Heart right ventricle (tissue), 16 donors: ENCODE measurements at regions not wholly inside any gene's neighbourhood (a gene's known extent, or its start where the extent isn't known, plus 50 kb on each side); places are given as distances from the start of the nearest gene placed in this dataset.
"Not testable (repeated sequence)": the region's sequence is repeated elsewhere in the genome, so short reads cannot be mapped to it uniquely, and the experiment has no call there.

Source experiments
- ATAC-seq, 8 donors: fragments of 200-7000 bp; cut with Tn5 transposase; one replicate each; pipeline ENCODE4 v1.9.1; 2020; ENCODE audit warnings: mild to moderate bottlenecking in 8 of 8, moderate library complexity in 8 of 8, moderate number of reproducible peaks in 1 of 8
- DNase-seq, 2 donors: peaks; one replicate each; pipeline ENCODE4 v3.0.0-alpha.2; 2020
- H3K27ac ChIP-seq, 10 donors: fragments of 200-600 bp; sonication (generic) in 2 of 10; one replicate each; pipeline versions ENCODE4 v1.5.0 to v1.8.0; 2020 to 2022; ENCODE audit warnings: mild to moderate bottlenecking in 3 of 10
- H3K27me3 ChIP-seq, 7 donors: fragments of 200-600 bp; one replicate each; pipeline ENCODE4 v1.8.0; 2021 to 2022; ENCODE audit warnings: mild to moderate bottlenecking in 2 of 7
- H3K36me3 ChIP-seq, 9 donors: fragments of 200-600 bp; sonication (generic) in 1 of 9; one replicate each; pipeline versions ENCODE4 v1.5.0 to v1.8.0; 2020 to 2022; ENCODE audit warnings: mild to moderate bottlenecking in 2 of 9
- H3K4me1 ChIP-seq, 9 donors: fragments of 200-600 bp; sonication (generic) in 1 of 9; one replicate each; pipeline versions ENCODE4 v1.5.0 to v1.8.0; 2020 to 2022; ENCODE audit warnings: mild to moderate bottlenecking in 4 of 9
- H3K4me3 ChIP-seq, 10 donors: fragments of 200-600 bp; sonication (generic) in 2 of 10; one replicate each; pipeline versions ENCODE4 v1.5.0 to v1.8.0; 2020 to 2022; ENCODE audit warnings: mild to moderate bottlenecking in 7 of 10, moderate library complexity in 2 of 10
- H3K9me3 ChIP-seq, 11 donors: fragments of 200-600 bp in 10 of 11; sonication (generic) in 2 of 11; one replicate each; pipeline versions ENCODE4 v1.5.0 to v1.8.0; 2013 to 2022; ENCODE audit warnings: mild to moderate bottlenecking in 2 of 11, control low read depth in 1 of 11, moderate library complexity in 1 of 11
- WGBS, 2 donors: extraction: QIAGEN DNeasy Blood & Tissue Kit; methylation state at CpG; one replicate each; pipeline ENCODE4 v1.1.7; 2013; ENCODE audit warnings: inconsistent platforms in 1 of 2; 5-methylcytosine and 5-hydroxymethylcytosine counted together
- intact Hi-C, 10 donors: fragments of 100-400 bp; cut with DNase I; formaldehyde crosslinking; loops; one replicate each; pipeline versions ENCODE4 v1.11.1 to v1.14.2; 2022
- TF ChIP-seq, protein P1 (sequence below), 9 donors: fragments of 200-600 bp; sonication (generic) in 2 of 9; IDR thresholded peaks; one replicate each; pipeline versions ENCODE4 v1.5.0 to v1.8.0; 2021 to 2022; ENCODE audit warnings: antibody characterized with exemption in 9 of 9, mild to moderate bottlenecking in 5 of 9, moderate library complexity in 1 of 9
- donor health status: Arrhythmogenic right ventricular cardiomyopathy.
- donor health status: ischemic (EF 13 %, LVEDD 7.1; RV severe dilation, severe dysfunction).
- donor health status: healthy with polysubstance abuse.
- donor health status: DM: no; HTN: yes; CAD: no.
- donor health status: DM: no; HTN: no; CAD: no.
- donor health status: ischemic (EF 25% LVEDD 6.9; RV normal size, moderate dysfunction).
- donor health status: ischemic (EF 25% LVEDD 5.7; RV mildly dilated, moderate dysfunction).
- donor health status: healthy.
- donor health status: DM: yes; HTN: yes; CAD: no.
- donor health status: Ischemic cardiomyopathy.
- donor health status: ischemic (EF 35%, LVEDD 5.7; RV mildly dilated, moderate dysfunction).
- donor health status: nonischemic (EF 11% LVEDD 7.7; RV severe dilation, severe dysfunction).
- donor health status: DM: yes; HTN: yes; CAD: no.
- donor health status: PGD.
- donor health status: ischemic (EF 29% LVEDD 5.4; RV normal size, mild dysfunction).
- donor health status: nonischemic (EF 23%, LVEDD 6.1; RV moderate dilation, normal function).

DNA sequence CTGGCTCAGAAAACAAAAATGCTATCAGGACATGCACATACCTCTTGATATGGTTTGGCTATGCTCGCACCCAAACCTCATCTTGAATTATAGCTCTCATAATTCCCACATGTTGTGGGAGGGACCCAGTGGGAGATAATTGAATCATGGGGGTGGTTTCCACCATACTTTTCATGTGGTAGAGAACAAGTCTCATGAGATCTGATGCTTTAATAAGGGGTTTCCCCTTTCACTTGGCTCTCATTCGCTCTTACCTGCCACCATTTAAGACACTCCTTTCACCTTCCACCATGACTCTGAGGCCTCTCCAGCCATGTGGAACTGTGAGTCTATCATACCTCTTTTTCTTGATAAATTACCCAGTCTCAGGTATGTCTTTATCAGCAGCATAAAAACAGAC, 958.6 kb downstream of the TRAM1L1 start:
- Histone ChIP-seq H3K36me3 (no peaks in the 10 kb centered on the region), H3K27me3 (no peaks in the 10 kb centered on the region), H3K9me3 (peaks cover 0 to 5% (median 0%) of the 10 kb centered on the region in 11 donors), H3K27ac (no peak overlapping the region), H3K4me1 (no peaks in the 10 kb centered on the region), H3K4me3 (no peak overlapping the region)
- WGBS, 2 donors = 83 to 89% methylated on average over 2 of the region's 2 CpGs
- intact Hi-C loops = no loop called here
- DNase-seq = no peak
- TF ChIP-seq, protein P1, sequence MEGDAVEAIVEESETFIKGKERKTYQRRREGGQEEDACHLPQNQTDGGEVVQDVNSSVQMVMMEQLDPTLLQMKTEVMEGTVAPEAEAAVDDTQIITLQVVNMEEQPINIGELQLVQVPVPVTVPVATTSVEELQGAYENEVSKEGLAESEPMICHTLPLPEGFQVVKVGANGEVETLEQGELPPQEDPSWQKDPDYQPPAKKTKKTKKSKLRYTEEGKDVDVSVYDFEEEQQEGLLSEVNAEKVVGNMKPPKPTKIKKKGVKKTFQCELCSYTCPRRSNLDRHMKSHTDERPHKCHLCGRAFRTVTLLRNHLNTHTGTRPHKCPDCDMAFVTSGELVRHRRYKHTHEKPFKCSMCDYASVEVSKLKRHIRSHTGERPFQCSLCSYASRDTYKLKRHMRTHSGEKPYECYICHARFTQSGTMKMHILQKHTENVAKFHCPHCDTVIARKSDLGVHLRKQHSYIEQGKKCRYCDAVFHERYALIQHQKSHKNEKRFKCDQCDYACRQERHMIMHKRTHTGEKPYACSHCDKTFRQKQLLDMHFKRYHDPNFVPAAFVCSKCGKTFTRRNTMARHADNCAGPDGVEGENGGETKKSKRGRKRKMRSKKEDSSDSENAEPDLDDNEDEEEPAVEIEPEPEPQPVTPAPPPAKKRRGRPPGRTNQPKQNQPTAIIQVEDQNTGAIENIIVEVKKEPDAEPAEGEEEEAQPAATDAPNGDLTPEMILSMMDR (IDR thresholded peaks at IDR 0.05) = no peak
- ATAC-seq = no peak

DNA sequence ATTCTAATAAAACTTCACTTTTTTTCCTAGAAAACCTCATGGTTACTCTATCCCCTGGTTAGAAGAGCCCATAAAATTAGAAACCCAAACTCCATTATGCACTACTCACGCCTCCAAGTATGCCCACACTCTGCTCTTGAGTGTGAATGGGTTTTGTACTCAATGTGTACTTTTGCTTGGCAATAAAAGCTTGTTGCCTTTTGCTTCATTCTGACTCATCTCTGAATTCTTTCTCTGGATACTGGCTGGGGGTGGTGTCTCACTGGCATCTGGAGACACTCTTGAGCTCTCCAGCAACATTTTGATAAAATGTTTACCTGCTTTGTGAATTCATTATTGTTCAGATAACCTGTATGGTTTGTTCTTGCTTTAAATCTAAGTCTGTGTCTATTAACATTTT, 963.3 kb downstream of the TRAM1L1 start:
- no peak overlapping the region for H3K27ac ChIP-seq
- H3K9me3 ChIP-seq = peaks cover 0 to 4% (median 0%) of the 10 kb centered on the region in 11 donors
- TF ChIP-seq, protein P1 (IDR thresholded peaks at IDR 0.05) = no peak
- DNase-seq = no peak
- intact Hi-C loops = no loop called here
- no peaks in the 10 kb centered on the region for H3K27me3 ChIP-seq
- ATAC-seq = no peak
- WGBS, 2 donors = 64 to 67% methylated on average over 1 of the region's 1 CpG
- H3K4me1 ChIP-seq = no peaks in the 10 kb centered on the region
- H3K36me3 ChIP-seq = no peaks in the 10 kb centered on the region
- no peak overlapping the region for H3K4me3 ChIP-seq

DNA sequence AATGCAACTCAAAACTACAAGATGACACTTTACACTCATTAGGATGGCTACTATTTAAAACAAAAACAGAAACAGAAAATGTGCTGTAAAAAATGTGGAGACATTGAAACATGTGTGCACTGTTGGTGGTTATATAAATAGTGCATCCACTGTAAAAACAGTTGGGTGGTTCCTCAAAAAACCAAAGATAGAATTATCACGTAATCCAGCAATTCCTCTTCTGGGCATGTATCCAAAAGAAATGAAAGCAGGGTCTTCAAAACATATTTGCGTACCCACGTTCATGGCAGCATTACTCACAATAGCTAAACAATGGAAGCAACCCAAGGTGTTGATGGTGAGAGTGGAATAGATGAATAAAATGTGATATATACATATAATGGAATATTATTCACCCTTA, 967.2 kb downstream of the TRAM1L1 start:
- TF ChIP-seq, protein P1 (IDR thresholded peaks at IDR 0.05) = no peak
- H3K4me3 ChIP-seq = no peak overlapping the region
- H3K27ac ChIP-seq = no peak overlapping the region
- peaks cover 0 to 4% (median 0%) of the 10 kb centered on the region in 11 donors for H3K9me3 ChIP-seq
- no peaks in the 10 kb centered on the region for H3K36me3 ChIP-seq
- no peaks in the 10 kb centered on the region for H3K27me3 ChIP-seq
- WGBS, 2 donors = 56 to 59% methylated on average over 3 of the region's 3 CpGs
- H3K4me1 ChIP-seq = no peaks in the 10 kb centered on the region
- DNase-seq (no peak), ATAC-seq (no peak)
- intact Hi-C loops = no loop called here

DNA sequence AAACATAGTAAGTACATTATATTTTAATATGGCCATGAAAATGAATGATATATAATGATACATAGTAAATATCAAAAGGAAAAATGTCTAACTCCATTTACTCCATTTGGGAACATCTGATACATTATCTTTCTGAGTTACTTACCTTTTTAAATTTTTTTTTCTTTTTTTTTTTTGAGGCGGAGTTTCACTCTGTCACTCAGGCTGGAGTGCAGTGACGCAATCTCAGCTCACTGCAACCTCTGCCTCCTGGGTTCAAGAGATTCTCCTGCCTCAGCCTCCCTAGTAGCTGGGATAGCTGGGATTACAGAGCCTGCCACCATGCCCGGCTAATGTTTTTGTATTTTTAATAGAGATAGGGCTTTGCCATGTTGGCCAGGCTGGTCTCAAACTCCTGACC, 972.5 kb downstream of the TRAM1L1 start:
- DNase-seq = not testable (repeated sequence)
- 91 to 92% methylated on average over 3 of the region's 3 CpGs for WGBS, 2 donors

DNA sequence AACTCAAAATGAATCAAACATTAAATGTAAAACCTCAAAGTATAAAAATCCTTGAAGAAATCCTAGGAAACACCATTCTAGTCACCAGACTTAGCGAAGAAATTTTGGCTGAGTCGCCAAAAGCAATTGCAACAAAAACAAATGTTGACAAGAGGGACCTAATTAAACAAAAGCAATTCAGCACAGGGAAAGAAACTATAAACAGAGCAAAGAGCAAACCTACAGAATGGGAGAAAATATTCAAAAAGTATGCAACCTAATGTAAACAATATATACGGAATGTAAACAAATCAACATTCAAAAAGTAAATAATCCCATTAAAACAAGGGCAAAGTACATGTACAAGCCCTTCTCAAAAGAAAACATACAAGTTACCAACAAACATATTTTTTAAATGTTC, 974.7 kb downstream of the TRAM1L1 start:
- no peaks in the 10 kb centered on the region for H3K9me3 ChIP-seq
- TF ChIP-seq, protein P1 (IDR thresholded peaks at IDR 0.05) = no peak
- intact Hi-C loops = no loop called here
- DNase-seq (no peak), ATAC-seq (no peak)
- H3K4me3 ChIP-seq = no peak overlapping the region
- no peaks in the 10 kb centered on the region for H3K27me3 ChIP-seq
- no peaks in the 10 kb centered on the region for H3K36me3 ChIP-seq
- WGBS, 2 donors = 93% methylated on average over 3 of the region's 3 CpGs
- no peak overlapping the region for H3K27ac ChIP-seq
- H3K4me1 ChIP-seq = no peaks in the 10 kb centered on the region

More for the DNA sequence above, 972.5 kb downstream of the TRAM1L1 start:
- H3K4me3 ChIP-seq, H3K27ac ChIP-seq, H3K4me1 ChIP-seq, H3K36me3 ChIP-seq, H3K9me3 ChIP-seq, intact Hi-C loops, ATAC-seq, H3K27me3 ChIP-seq: not testable (repeated sequence)
